ENCODE measurements at regions not wholly inside any gene's neighbourhood (a gene's known extent, or its start where the extent isn't known, plus 50 kb on each side); places are given as distances from the start of the nearest gene placed in this dataset.

- TF ChIP-seq CTCF (IDR thresholded peaks at IDR 0.05 in 8 of 11, conservative IDR thresholded peaks at IDR 0.05 in 3 of 11) (no peak), POLR2A (IDR thresholded peaks at IDR 0.05) (no peak)
Measured at GRCh38 chr14:71753976-71754375, 178.3 kb upstream of the RGS6 start.
